NCI-H524 treated with DMSO at 0.1 percent for 48 hours (cell line): ENCODE measurements at regions not wholly inside any gene's neighbourhood (a gene's known extent, or its start where the extent isn't known, plus 50 kb on each side); places are given as distances from the start of the nearest gene placed in this dataset.

Experiments
- DNase-seq: peaks from one replicate; lab custom pipeline; 2025; lab: John Stamatoyannopoulos, UW

- DNase-seq, result no peak
Observed at GRCh38 chr2:217228732-217229131, 368.9 kb upstream of the TNP1 start.

- DNase-seq, result no peak
Observed at GRCh38 chr2:217227794-217228193, 367.9 kb upstream of the TNP1 start.

- DNase-seq, result no peak
Observed at GRCh38 chr2:217225596-217225995, 365.7 kb upstream of the TNP1 start.

GRCh38 chr2:217223222-217223930, 363.5 kb upstream of the TNP1 start:
- no peak for DNase-seq

- DNase-seq, result no peak
Observed at GRCh38 chr2:217222309-217222910, 362.5 kb upstream of the TNP1 start.

GRCh38 chr2:217220228-217221013, 360.6 kb upstream of the TNP1 start:
- no peak for DNase-seq

- DNase-seq, result no peak
Observed at GRCh38 chr2:217219164-217219520, 359.3 kb upstream of the TNP1 start.

- DNase-seq, result no peak
Observed at GRCh38 chr2:217218269-217219163, 358.7 kb upstream of the TNP1 start.

- DNase-seq, result no peak
Observed at GRCh38 chr2:217216982-217217381, 357.1 kb upstream of the TNP1 start.

GRCh38 chr2:217216316-217216715, 356.5 kb upstream of the TNP1 start:
- DNase-seq, result no peak

- DNase-seq, result no peak
Observed at GRCh38 chr2:217215877-217216276, 356.0 kb upstream of the TNP1 start.

GRCh38 chr2:217208867-217209266, 349.0 kb upstream of the TNP1 start:
- DNase-seq, result no peak

- no peak for DNase-seq
Observed at GRCh38 chr2:217207699-217208010, 347.8 kb upstream of the TNP1 start.

- no peak for DNase-seq
Observed at GRCh38 chr2:217206907-217207698, 347.2 kb upstream of the TNP1 start.

GRCh38 chr2:217206016-217206725, 346.3 kb upstream of the TNP1 start:
- no peak for DNase-seq

- DNase-seq, result no peak
Observed at GRCh38 chr2:217204358-217204757, 344.5 kb upstream of the TNP1 start.

- no peak for DNase-seq
Observed at GRCh38 chr2:217203086-217203485, 343.2 kb upstream of the TNP1 start.

GRCh38 chr2:217199255-217199630, 339.4 kb upstream of the TNP1 start:
- no peak for DNase-seq

GRCh38 chr2:217195658-217196446, 336.0 kb upstream of the TNP1 start:
- no peak for DNase-seq

GRCh38 chr2:217195016-217195415, 335.2 kb upstream of the TNP1 start:
- DNase-seq, result no peak
